Breast epithelium (tissue), 4 donors: ENCODE measurements at regions not wholly inside any gene's neighbourhood (a gene's known extent, or its start where the extent isn't known, plus 50 kb on each side); places are given as distances from the start of the nearest gene placed in this dataset.

ENCODE experiments used
- DNase-seq, 2 donors: peaks; one replicate each; pipeline ENCODE4 v3.0.0-alpha.2; 2019; ENCODE audit warnings: low spot score in 2 of 2
- H3K27ac ChIP-seq, 2 donors: fragments of 200-600 bp; sonication (generic) in 1 of 2; one replicate each; pipeline ENCODE4 v1.5.1; 2016 to 2019; ENCODE audit warnings: mild to moderate bottlenecking in 1 of 2
- H3K27me3 ChIP-seq, 2 donors: fragments of 200-600 bp; sonication (generic) in 1 of 2; one replicate each; pipeline versions ENCODE4 v1.5.1 to v1.6.0; 2017 to 2019; ENCODE audit warnings: control low read depth in 1 of 2, mild to moderate bottlenecking in 1 of 2
- H3K36me3 ChIP-seq: fragments of 200-600 bp; one replicate; pipeline ENCODE4 v1.5.1; 2019
- H3K4me1 ChIP-seq, 2 donors: fragments of 200-600 bp; sonication (generic); one replicate each; pipeline ENCODE4 v1.5.1; 2016 to 2019; ENCODE audit warnings: control low read depth in 1 of 2
- H3K4me3 ChIP-seq, 3 donors: fragments of 200-600 bp; sonication (generic); 1 replicate in 2 of 3; 2 replicates in 1 of 3; pipeline ENCODE4 v1.5.1; 2016 to 2019; ENCODE audit warnings: mild to moderate bottlenecking in 3 of 3, moderate library complexity in 2 of 3
- H3K9me3 ChIP-seq, 2 donors: fragments of 200-600 bp; sonication (generic) in 1 of 2; one replicate each; pipeline ENCODE4 v1.5.1; 2016 to 2019; ENCODE audit warnings: control low read depth in 1 of 2
- CTCF ChIP-seq, 3 donors: fragments of 450-650 bp; IDR thresholded peaks; one replicate each; pipeline ENCODE4 v1.5.1; 2016 to 2017; ENCODE audit warnings: antibody characterized with exemption in 3 of 3, mild to moderate bottlenecking in 3 of 3, moderate library complexity in 3 of 3
- POLR2A ChIP-seq: fragments of 450-650 bp; IDR thresholded peaks from one replicate; pipeline ENCODE4 v1.6.1; 2016; ENCODE audit warnings: antibody characterized with exemption, mild to moderate bottlenecking, moderate library complexity
- POLR2AphosphoS5 ChIP-seq, 3 donors: sonication (generic); formaldehyde crosslinking; IDR thresholded peaks; one replicate each; pipeline ENCODE4 v1.6.1; 2017; ENCODE audit warnings: antibody characterized with exemption in 3 of 3
- intact Hi-C: fragments of 100-400 bp; cut with DNase I; formaldehyde crosslinking; loops from one replicate; pipeline ENCODE4 v1.15.1; 2023; ENCODE audit warnings: low total_unique reads

- TF ChIP-seq POLR2AphosphoS5 (IDR thresholded peaks at IDR 0.05) (no peak), CTCF (IDR thresholded peaks at IDR 0.05) (no peak), POLR2A (no peak)
- Histone ChIP-seq H3K27ac (no peak overlapping the region), H3K27me3 (no peaks in the 10 kb centered on the region), H3K36me3 (no peaks in the 10 kb centered on the region), H3K4me1 (no peaks in the 10 kb centered on the region), H3K4me3 (no peak overlapping the region), H3K9me3 (no peaks in the 10 kb centered on the region)
- intact Hi-C loops = no loop called here
- DNase-seq = no peak
These were observed 248.1 kb upstream of the MAP3K1 start for GRCh38 chr5:56567278-56567677.

GRCh38 chr5:56566374-56567249 is 248.7 kb upstream of the MAP3K1 start:
- no peaks in the 10 kb centered on the region for H3K36me3 ChIP-seq
- intact Hi-C loops = no loop called here
- H3K9me3 ChIP-seq = no peaks in the 10 kb centered on the region
- H3K27me3 ChIP-seq = no peaks in the 10 kb centered on the region
- H3K27ac ChIP-seq = no peak overlapping the region
- no peaks in the 10 kb centered on the region for H3K4me1 ChIP-seq
- no peak overlapping the region for H3K4me3 ChIP-seq
- DNase-seq = no peak
- TF ChIP-seq POLR2A (no peak), POLR2AphosphoS5 (IDR thresholded peaks at IDR 0.05) (no peak), CTCF (IDR thresholded peaks at IDR 0.05) (no peak)

- no peaks in the 10 kb centered on the region for H3K9me3 ChIP-seq
- TF ChIP-seq POLR2A (no peak), POLR2AphosphoS5 (IDR thresholded peaks at IDR 0.05) (no peak), CTCF (IDR thresholded peaks at IDR 0.05) (no peak)
- intact Hi-C loops = no loop called here
- DNase-seq = no peak
- H3K27ac ChIP-seq = no peak overlapping the region
- no peaks in the 10 kb centered on the region for H3K4me1 ChIP-seq
- H3K4me3 ChIP-seq = no peak overlapping the region
- H3K36me3 ChIP-seq = no peaks in the 10 kb centered on the region
- H3K27me3 ChIP-seq = no peaks in the 10 kb centered on the region
These were observed 249.7 kb upstream of the MAP3K1 start for GRCh38 chr5:56565644-56566043.

- intact Hi-C loops = no loop called here
- Histone ChIP-seq H3K4me1 (no peaks in the 10 kb centered on the region), H3K9me3 (no peaks in the 10 kb centered on the region), H3K27ac (no peak overlapping the region), H3K27me3 (no peaks in the 10 kb centered on the region), H3K36me3 (no peaks in the 10 kb centered on the region), H3K4me3 (no peak overlapping the region)
- TF ChIP-seq POLR2A (no peak), POLR2AphosphoS5 (IDR thresholded peaks at IDR 0.05) (no peak), CTCF (IDR thresholded peaks at IDR 0.05) (no peak)
- no peak for DNase-seq
These were observed 250.1 kb upstream of the MAP3K1 start for GRCh38 chr5:56565283-56565615.

- no peak overlapping the region for H3K27ac ChIP-seq
- H3K36me3 ChIP-seq = no peaks in the 10 kb centered on the region
- TF ChIP-seq CTCF (IDR thresholded peaks at IDR 0.05) (no peak), POLR2A (no peak), POLR2AphosphoS5 (IDR thresholded peaks at IDR 0.05) (no peak)
- no peaks in the 10 kb centered on the region for H3K9me3 ChIP-seq
- H3K4me1 ChIP-seq = no peaks in the 10 kb centered on the region
- no peak overlapping the region for H3K4me3 ChIP-seq
- DNase-seq = no peak
- H3K27me3 ChIP-seq = no peaks in the 10 kb centered on the region
- intact Hi-C loops = no loop called here
These were observed 250.6 kb upstream of the MAP3K1 start for GRCh38 chr5:56564541-56565282.
